Peyer's patch (tissue), 4 donors: ENCODE measurements at regions not wholly inside any gene's neighbourhood (a gene's known extent, or its start where the extent isn't known, plus 50 kb on each side); places are given as distances from the start of the nearest gene placed in this dataset.
A peak's percentile ranks its signal among the peaks of the same experiment; 100 is the strongest.
"Not testable (repeated sequence)": the region's sequence is repeated elsewhere in the genome, so short reads cannot be mapped to it uniquely, and the experiment has no call there.

Experiments
- DNase-seq, 3 donors: peaks; one replicate each; pipeline ENCODE4 v3.0.0-alpha.2; 2017 to 2019
- H3K27ac ChIP-seq, 4 donors: fragments of 200-600 bp; sonication (generic); one replicate each; pipeline ENCODE4 v1.5.1; 2016 to 2019
- H3K27me3 ChIP-seq, 2 donors: fragments of 200-600 bp; sonication (generic); one replicate each; pipeline ENCODE4 v1.5.1; 2019
- H3K36me3 ChIP-seq, 3 donors: fragments of 200-600 bp; sonication (generic); one replicate each; pipeline ENCODE4 v1.5.1; 2016 to 2019
- H3K4me1 ChIP-seq, 4 donors: fragments of 200-600 bp; sonication (generic); one replicate each; pipeline ENCODE4 v1.5.1; 2016 to 2019
- H3K4me3 ChIP-seq, 4 donors: fragments of 200-600 bp; sonication (generic); 1 replicate in 3 of 4; 2 replicates in 1 of 4; pipeline ENCODE4 v1.5.1; 2016 to 2019; ENCODE audit warnings: mild to moderate bottlenecking in 1 of 4
- H3K9me3 ChIP-seq, 4 donors: fragments of 200-600 bp; sonication (generic); one replicate each; pipeline ENCODE4 v1.5.1; 2016 to 2019; ENCODE audit warnings: mild to moderate bottlenecking in 1 of 4
- CTCF ChIP-seq, 6 experiments: fragments of 450-650 bp in 4 of 6; fragments of 200-600 bp in 2 of 6; sonication (generic) in 1 of 6; IDR thresholded peaks; one replicate each; pipeline ENCODE4 v1.5.1; 2017 to 2019; ENCODE audit warnings: antibody characterized with exemption in 6 of 6, mild to moderate bottlenecking in 3 of 6, moderate library complexity in 1 of 6
- POLR2A ChIP-seq, 2 donors: fragments of 450-650 bp; IDR thresholded peaks; one replicate each; pipeline ENCODE4 v1.5.1; 2017; ENCODE audit warnings: antibody characterized with exemption in 2 of 2, mild to moderate bottlenecking in 2 of 2, moderate library complexity in 2 of 2

GRCh38 chr15:77905301-77905920 lies 172.1 kb downstream of the TBC1D2B start:
- Histone ChIP-seq H3K9me3 (no peaks in the 10 kb centered on the region), H3K27me3 (no peaks in the 10 kb centered on the region), H3K4me3 (no peak overlapping the region), H3K27ac (no peak overlapping the region), H3K4me1 (peaks cover 0 to 10% (median 0%) of the 10 kb centered on the region in 4 donors), H3K36me3 (no peaks in the 10 kb centered on the region)
- no peak for TF ChIP-seq CTCF (IDR thresholded peaks at IDR 0.05)
- TF ChIP-seq POLR2A (IDR thresholded peaks at IDR 0.05): no peak
- DNase-seq: peak in 2 of 3 donors; percentile 30 to 43

- Histone ChIP-seq H3K4me1 (peaks cover 0 to 7% (median 0%) of the 10 kb centered on the region in 4 donors), H3K4me3 (no peak overlapping the region), H3K9me3 (no peaks in the 10 kb centered on the region), H3K27me3 (no peaks in the 10 kb centered on the region), H3K27ac (no peak overlapping the region), H3K36me3 (no peaks in the 10 kb centered on the region)
- TF ChIP-seq POLR2A (IDR thresholded peaks at IDR 0.05) (no peak), CTCF (IDR thresholded peaks at IDR 0.05) (no peak)
- DNase-seq: no peak
Observed at GRCh38 chr15:77904901-77905300, 172.6 kb downstream of the TBC1D2B start.

- peaks cover 0 to 4% (median 0%) of the 10 kb centered on the region in 4 donors for H3K4me1 ChIP-seq
- H3K27me3 ChIP-seq: no peaks in the 10 kb centered on the region
- no peaks in the 10 kb centered on the region for H3K9me3 ChIP-seq
- TF ChIP-seq POLR2A (IDR thresholded peaks at IDR 0.05): no peak
- TF ChIP-seq CTCF (IDR thresholded peaks at IDR 0.05): no peak
- DNase-seq: peak in 2 of 3 donors; percentile 39 to 43
- no peak overlapping the region for H3K4me3 ChIP-seq
- no peak overlapping the region for H3K27ac ChIP-seq
- no peaks in the 10 kb centered on the region for H3K36me3 ChIP-seq
Observed at GRCh38 chr15:77904436-77904821, 173.1 kb downstream of the TBC1D2B start.

- not testable (repeated sequence) for H3K27me3 ChIP-seq, H3K4me1 ChIP-seq, H3K27ac ChIP-seq, H3K36me3 ChIP-seq, H3K9me3 ChIP-seq, H3K4me3 ChIP-seq
- DNase-seq: peak in 2 of 3 donors; percentile 16 to 17
Observed at GRCh38 chr15:77903761-77904435, 173.6 kb downstream of the TBC1D2B start.

GRCh38 chr15:77902921-77903760 lies 174.4 kb downstream of the TBC1D2B start:
- not testable (repeated sequence) for H3K27me3 ChIP-seq, H3K36me3 ChIP-seq, H3K9me3 ChIP-seq, H3K4me3 ChIP-seq, H3K4me1 ChIP-seq, H3K27ac ChIP-seq
- TF ChIP-seq CTCF (IDR thresholded peaks at IDR 0.05): peak in 5 of 6 experiments; percentile 19 to 59 (median 46)
- peak in 2 of 3 donors; percentile 47 to 58 for DNase-seq
